CD4-positive, alpha-beta T cell (primary cell): ENCODE measurements at regions not wholly inside any gene's neighbourhood (a gene's known extent, or its start where the extent isn't known, plus 50 kb on each side); places are given as distances from the start of the nearest gene placed in this dataset.

Experiments used
- ATAC-seq: fragments of 200-7000 bp; cut with Tn5 transposase; one replicate; pipeline ENCODE4 v1.10.0; 2022; ENCODE audit warnings: mild to moderate bottlenecking; ENCODE audit not compliant: poor library complexity
- CTCF ChIA-PET: fragments of 350-600 bp; sonication (Branson Sonifier 250); formaldehyde crosslinking; loops from one replicate; lab custom pipeline; 2021; ENCODE audit warnings: antibody characterized with exemption, inconsistent platforms; lab: Charles Lee
- POLR2A ChIA-PET: fragments of 350-600 bp; sonication (Branson Sonifier 250); formaldehyde crosslinking; loops from one replicate; lab custom pipeline; 2021; ENCODE audit warnings: antibody characterized with exemption, inconsistent platforms; lab: Charles Lee
- DNase-seq, 14 experiments: peaks; one replicate each; pipeline ENCODE4 v3.0.0-alpha.2; 2013 to 2020; ENCODE audit warnings: mixed read lengths in 2 of 14
- H3K27ac ChIP-seq, 2 donors: one replicate each; pipeline versions ENCODE4 v1.5.1 to v1.7.0; 2013; ENCODE audit warnings: low read length in 2 of 2, low read depth in 1 of 2, mild to moderate bottlenecking in 1 of 2
- H3K27me3 ChIP-seq, 2 experiments: 1 replicate in 1 of 2; 2 replicates in 1 of 2; pipeline versions ENCODE4 v1.6.1 to v1.7.0; 2013; ENCODE audit warnings: low read length in 2 of 2, control low read depth in 1 of 2, mild to moderate bottlenecking in 1 of 2, moderate library complexity in 1 of 2; ENCODE audit not compliant: insufficient read depth in 2 of 2, control insufficient read depth in 1 of 2
- H3K36me3 ChIP-seq: one replicate; pipeline ENCODE4 v1.6.1; 2013; ENCODE audit warnings: low read length, control low read depth; ENCODE audit not compliant: insufficient read depth
- H3K4me1 ChIP-seq: one replicate; pipeline ENCODE4 v1.6.1; 2013; ENCODE audit warnings: low read length, control low read depth; ENCODE audit not compliant: insufficient read depth
- H3K4me3 ChIP-seq: one replicate; pipeline ENCODE4 v1.5.1; 2013; ENCODE audit warnings: mild to moderate bottlenecking, low read length, moderate library complexity
- H3K9me3 ChIP-seq, 2 experiments: 1 replicate in 1 of 2; 2 replicates in 1 of 2; pipeline versions ENCODE4 v1.6.1 to v1.7.0; 2013; ENCODE audit warnings: low read length in 2 of 2, mild to moderate bottlenecking in 2 of 2, control low read depth in 1 of 2, moderate library complexity in 1 of 2; ENCODE audit not compliant: control insufficient read depth in 1 of 2, insufficient read depth in 1 of 2
- H3K27ac Mint-ChIP-seq: one replicate; pipeline ENCODE4 v1.8.0; 2020; ENCODE audit warnings: mixed read lengths
- H3K27me3 Mint-ChIP-seq: one replicate; pipeline ENCODE4 v1.8.0; 2021; ENCODE audit warnings: mixed read lengths
- H3K36me3 Mint-ChIP-seq: one replicate; pipeline ENCODE4 v1.8.0; 2021; ENCODE audit warnings: low read depth, mixed read lengths
- H3K4me1 Mint-ChIP-seq: one replicate; pipeline ENCODE4 v1.8.0; 2021; ENCODE audit warnings: low read depth, mixed read lengths
- H3K4me3 Mint-ChIP-seq: one replicate; pipeline ENCODE4 v1.8.0; 2020; ENCODE audit warnings: mild to moderate bottlenecking, mixed read lengths
- H3K9me3 Mint-ChIP-seq: one replicate; pipeline ENCODE4 v1.8.0; 2020; ENCODE audit warnings: mixed read lengths
- CTCF ChIP-seq: fragments of 200-600 bp; IDR thresholded peaks from one replicate; pipeline ENCODE4 v1.8.0; 2022; ENCODE audit warnings: antibody characterized with exemption, mild to moderate bottlenecking
- intact Hi-C, 2 experiments: fragments of 100-400 bp; cut with DNase I in 1 of 2; cut with micrococcal nuclease in 1 of 2; formaldehyde crosslinking; loops; one replicate each; pipeline versions ENCODE4 v1.15.1 to v1.9.0; 2023 to 2025; cut with DNase I, micrococcal nuclease

- Histone ChIP-seq H3K4me1 (peaks cover 15% of the 10 kb centered on the region), H3K4me3 (no peak overlapping the region), H3K9me3 (no peaks in the 10 kb centered on the region), H3K27me3 (no peaks in the 10 kb centered on the region), H3K27ac (no peak overlapping the region), H3K36me3 (no peaks in the 10 kb centered on the region)
- CTCF ChIA-PET: interaction anchor here (0.6 kb wide), 1 partner anchor 72 kb away, joined by 3 read pairs; no protein-coding TSS in a partner anchor
- no peaks in the 10 kb centered on the region for H3K27me3 Mint-ChIP-seq
- H3K36me3 Mint-ChIP-seq: no peaks in the 10 kb centered on the region
- ATAC-seq (no peak), DNase-seq (no peak)
- H3K4me1 Mint-ChIP-seq: peaks cover 27% of the 10 kb centered on the region
- no peak overlapping the region for H3K4me3 Mint-ChIP-seq
- H3K27ac Mint-ChIP-seq: no peak overlapping the region
- peaks cover 16% of the 10 kb centered on the region for H3K9me3 Mint-ChIP-seq
- no peak for TF ChIP-seq CTCF
- intact Hi-C loops: no loop called here
- POLR2A ChIA-PET: interaction anchor here (0.6 kb wide), 1 partner anchor 370 kb away, joined by 3 read pairs; no protein-coding TSS in a partner anchor
Observed at GRCh38 chr14:97336816-97337215, 539.6 kb downstream of the VRK1 start.

GRCh38 chr14:97337267-97337666 lies 540.1 kb downstream of the VRK1 start:
- no peak overlapping the region for H3K27ac ChIP-seq
- no peaks in the 10 kb centered on the region for H3K36me3 Mint-ChIP-seq
- H3K4me3 ChIP-seq: no peak overlapping the region
- intact Hi-C loops: no loop called here
- ChIA-PET CTCF (interaction anchor here (0.6 kb wide), 1 partner anchor 71 kb away, joined by 3 read pairs; no protein-coding TSS in a partner anchor), POLR2A (interaction anchor here (0.6 kb wide), 1 partner anchor 369 kb away, joined by 3 read pairs; no protein-coding TSS in a partner anchor)
- no peaks in the 10 kb centered on the region for H3K27me3 ChIP-seq
- no peaks in the 10 kb centered on the region for H3K36me3 ChIP-seq
- no peak for ATAC-seq
- no peak overlapping the region for H3K4me3 Mint-ChIP-seq
- H3K4me1 Mint-ChIP-seq: peaks cover 22% of the 10 kb centered on the region
- no peak for TF ChIP-seq CTCF
- no peak overlapping the region for H3K27ac Mint-ChIP-seq
- H3K9me3 ChIP-seq: no peaks in the 10 kb centered on the region
- no peak for DNase-seq
- no peaks in the 10 kb centered on the region for H3K27me3 Mint-ChIP-seq
- H3K9me3 Mint-ChIP-seq: peaks cover 16% of the 10 kb centered on the region
- peaks cover 11% of the 10 kb centered on the region for H3K4me1 ChIP-seq

GRCh38 chr14:97337670-97338069 lies 540.5 kb downstream of the VRK1 start:
- Mint-ChIP-seq H3K27me3 (no peaks in the 10 kb centered on the region), H3K36me3 (no peaks in the 10 kb centered on the region), H3K27ac (no peak overlapping the region), H3K4me3 (no peak overlapping the region), H3K9me3 (peaks cover 16% of the 10 kb centered on the region), H3K4me1 (peaks cover 18% of the 10 kb centered on the region)
- Histone ChIP-seq H3K27me3 (no peaks in the 10 kb centered on the region), H3K4me3 (no peak overlapping the region), H3K9me3 (no peaks in the 10 kb centered on the region), H3K27ac (no peak overlapping the region), H3K36me3 (no peaks in the 10 kb centered on the region), H3K4me1 (peaks cover 10% of the 10 kb centered on the region)
- intact Hi-C loops: no loop called here
- ChIA-PET CTCF (no interaction called here), POLR2A (no interaction called here)
- DNase-seq: no peak
- no peak for ATAC-seq
- no peak for TF ChIP-seq CTCF
